ENCODE measurements at regions not wholly inside any gene's neighbourhood (a gene's known extent, or its start where the extent isn't known, plus 50 kb on each side); places are given as distances from the start of the nearest gene placed in this dataset.

GRCh38 chr14:43449291-43449690 lies 1057.8 kb downstream of the FSCB start:
- DNase-seq, result no peak
- ChIA-PET POLR2A (no interaction called here), CTCF (no interaction called here)
- Mint-ChIP-seq H3K9me3 (peaks cover 10% of the 10 kb centered on the region), H3K4me3 (no peak overlapping the region), H3K4me1 (no peaks in the 10 kb centered on the region), H3K27ac (no peak overlapping the region), H3K27me3 (no peaks in the 10 kb centered on the region), H3K36me3 (ENCODE audit: low read depth) (no peaks in the 10 kb centered on the region)
- TF ChIP-seq CTCF (IDR thresholded peaks at IDR 0.05), result no peak
- intact Hi-C loops (cut with micrococcal nuclease), result no loop called here
- no peak for ATAC-seq (ENCODE audit: low read depth)

- TF ChIP-seq CTCF (IDR thresholded peaks at IDR 0.05), result no peak
- POLR2A ChIA-PET, result no interaction called here
- peaks cover 2% of the 10 kb centered on the region for H3K9me3 Mint-ChIP-seq
- H3K36me3 Mint-ChIP-seq (ENCODE audit: low read depth), result no peaks in the 10 kb centered on the region
- no peaks in the 10 kb centered on the region for H3K4me1 Mint-ChIP-seq
- H3K4me3 Mint-ChIP-seq, result no peak overlapping the region
- no peak for ATAC-seq (ENCODE audit: low read depth)
- H3K27me3 Mint-ChIP-seq, result no peaks in the 10 kb centered on the region
- no peak overlapping the region for H3K27ac Mint-ChIP-seq
- no peak for DNase-seq
- intact Hi-C loops (cut with micrococcal nuclease), result no loop called here
- CTCF ChIA-PET, result no interaction called here
Observed at GRCh38 chr14:43438056-43438455, 1069.0 kb downstream of the FSCB start.

- Mint-ChIP-seq H3K27ac (no peak overlapping the region), H3K36me3 (ENCODE audit: low read depth) (no peaks in the 10 kb centered on the region), H3K9me3 (peaks cover 3% of the 10 kb centered on the region), H3K27me3 (no peaks in the 10 kb centered on the region), H3K4me3 (no peak overlapping the region), H3K4me1 (no peaks in the 10 kb centered on the region)
- intact Hi-C loops (cut with micrococcal nuclease), result no loop called here
- POLR2A ChIA-PET, result no interaction called here
- no peak for TF ChIP-seq CTCF (IDR thresholded peaks at IDR 0.05)
- CTCF ChIA-PET, result no interaction called here
- ATAC-seq (ENCODE audit: low read depth), result no peak
- DNase-seq, result no peak
Observed at GRCh38 chr14:43418324-43418723, 1088.8 kb downstream of the FSCB start.

GRCh38 chr14:43413084-43413483 lies 1094.0 kb downstream of the FSCB start:
- Mint-ChIP-seq H3K9me3 (no peaks in the 10 kb centered on the region), H3K4me3 (no peak overlapping the region)
- CTCF ChIA-PET, result no interaction called here

GRCh38 chr14:43411841-43412240 lies 1095.2 kb downstream of the FSCB start:
- no peaks in the 10 kb centered on the region for H3K27me3 Mint-ChIP-seq
- DNase-seq (no peak), ATAC-seq (ENCODE audit: low read depth) (no peak)
- ChIA-PET POLR2A (no interaction called here), CTCF (no interaction called here)
- H3K36me3 Mint-ChIP-seq (ENCODE audit: low read depth), result no peaks in the 10 kb centered on the region
- no peak for TF ChIP-seq CTCF (IDR thresholded peaks at IDR 0.05)
- no peaks in the 10 kb centered on the region for H3K9me3 Mint-ChIP-seq
- no peak overlapping the region for H3K27ac Mint-ChIP-seq
- intact Hi-C loops (cut with micrococcal nuclease), result no loop called here
- no peaks in the 10 kb centered on the region for H3K4me1 Mint-ChIP-seq
- no peak overlapping the region for H3K4me3 Mint-ChIP-seq

More at GRCh38 chr14:43413084-43413483, 1094.0 kb downstream of the FSCB start:
- no peak for ATAC-seq (ENCODE audit: low read depth)
- Mint-ChIP-seq H3K27ac (no peak overlapping the region), H3K36me3 (ENCODE audit: low read depth) (no peaks in the 10 kb centered on the region), H3K4me1 (no peaks in the 10 kb centered on the region), H3K27me3 (no peaks in the 10 kb centered on the region)
- TF ChIP-seq CTCF (IDR thresholded peaks at IDR 0.05), result no peak
- intact Hi-C loops (cut with micrococcal nuclease), result no loop called here
- POLR2A ChIA-PET, result no interaction called here
- no peak for DNase-seq
